Fibroblast of skin of left quadriceps (primary cell): ENCODE measurements at regions not wholly inside any gene's neighbourhood (a gene's known extent, or its start where the extent isn't known, plus 50 kb on each side); places are given as distances from the start of the nearest gene placed in this dataset.
"Not testable (repeated sequence)": the region's sequence is repeated elsewhere in the genome, so short reads cannot be mapped to it uniquely, and the experiment has no call there.

ENCODE experiments used
- DNase-seq, 2 experiments: peaks; one replicate each; pipeline ENCODE4 v3.0.0-alpha.2; 2013; ENCODE audit warnings: low read depth in 2 of 2

DNA sequence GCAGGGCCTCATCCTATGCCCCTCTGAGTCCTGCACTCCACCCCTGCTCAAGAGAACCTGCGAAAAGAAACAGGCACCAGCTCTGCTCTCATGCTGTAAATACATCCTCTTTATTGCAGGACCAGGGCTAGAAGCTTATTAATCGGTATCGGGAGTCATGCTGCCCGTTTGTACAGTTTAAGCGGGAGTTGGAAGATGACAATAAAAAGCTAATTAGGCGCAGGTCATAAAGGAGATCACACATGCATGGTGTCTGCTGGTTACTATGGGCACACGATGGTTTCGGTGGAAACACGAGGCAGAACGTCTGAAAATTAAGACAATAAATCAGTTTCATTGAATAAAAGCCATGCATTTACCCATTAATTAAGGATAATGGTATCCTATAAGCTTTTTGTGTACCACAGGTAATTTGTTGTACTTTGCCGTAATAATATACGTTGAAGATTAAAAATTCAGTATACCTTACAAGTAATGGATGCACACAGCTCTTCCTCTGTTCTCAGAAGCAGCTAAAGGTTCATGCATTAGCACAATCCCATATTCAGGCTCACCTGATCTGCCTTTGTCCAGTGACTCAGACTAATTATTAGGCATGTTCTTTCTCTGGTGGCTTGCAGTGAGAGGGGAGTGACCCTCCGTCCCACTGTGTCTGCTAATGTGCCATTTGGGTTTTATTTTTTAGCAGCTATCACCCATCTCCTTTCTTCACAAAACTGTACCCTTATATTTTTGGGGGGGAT, 406.0 kb downstream of the TSHZ3 start:
- DNase-seq, result no peak

DNA sequence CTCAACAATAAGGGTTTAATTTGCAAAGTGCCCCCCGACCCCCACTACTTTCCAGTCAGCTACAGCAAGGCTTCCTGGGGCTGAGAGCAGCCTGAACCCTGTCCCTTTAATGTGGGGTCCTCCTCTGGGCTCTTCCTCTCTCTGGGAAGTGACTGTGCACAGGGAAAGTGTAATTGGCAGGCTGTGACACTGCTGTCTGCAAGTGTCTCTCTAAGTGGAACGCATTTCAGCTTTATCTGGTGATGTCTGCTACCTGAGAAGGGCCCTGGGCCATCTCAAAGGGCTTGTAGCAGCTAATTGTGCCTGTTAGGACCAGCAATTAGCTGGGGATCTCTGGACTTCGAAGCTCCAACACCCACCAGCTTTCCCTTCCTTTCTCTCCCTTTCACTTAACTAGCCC, 406.6 kb downstream of the TSHZ3 start:
- no peak for DNase-seq

DNA sequence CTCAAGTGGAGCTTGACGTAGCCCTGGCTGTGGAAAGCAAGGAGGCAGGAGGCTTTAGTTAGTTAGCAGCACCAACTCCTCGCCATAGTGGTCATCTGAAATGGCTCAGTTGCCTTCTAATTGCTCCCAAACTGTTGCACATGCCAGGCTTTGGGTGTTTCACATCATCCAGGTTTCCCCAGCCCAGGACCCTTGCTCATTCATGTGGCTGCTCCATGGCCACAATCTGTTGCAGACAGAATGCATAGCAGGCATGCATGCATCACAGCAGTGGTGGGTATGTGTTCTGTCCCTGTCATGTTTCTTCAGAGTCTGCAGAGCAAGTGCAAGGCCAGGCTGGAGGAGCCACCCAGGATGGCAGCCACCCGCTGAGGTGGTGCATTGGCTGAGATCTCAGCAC, 407.6 kb downstream of the TSHZ3 start:
- no peak for DNase-seq

DNA sequence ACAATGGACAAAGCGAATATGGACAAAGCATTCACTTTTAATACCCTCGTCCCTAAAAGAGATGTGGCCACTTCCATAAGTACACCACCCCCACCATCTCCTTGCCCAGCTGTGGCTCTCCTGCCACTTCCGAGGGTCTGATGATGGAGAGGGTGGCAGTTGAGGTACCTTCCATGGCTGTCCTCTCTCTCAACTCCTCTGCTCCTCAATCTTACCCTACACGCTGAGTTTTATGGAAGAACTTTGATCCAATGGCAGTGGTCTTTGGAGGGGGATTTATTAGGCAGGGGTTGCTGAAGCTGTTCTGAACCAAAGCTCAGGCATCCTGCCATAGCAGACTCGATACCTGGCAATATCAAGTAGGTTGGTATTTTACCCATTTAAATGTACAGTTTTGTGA, 413.0 kb downstream of the TSHZ3 start:
- DNase-seq, result no peak

DNA sequence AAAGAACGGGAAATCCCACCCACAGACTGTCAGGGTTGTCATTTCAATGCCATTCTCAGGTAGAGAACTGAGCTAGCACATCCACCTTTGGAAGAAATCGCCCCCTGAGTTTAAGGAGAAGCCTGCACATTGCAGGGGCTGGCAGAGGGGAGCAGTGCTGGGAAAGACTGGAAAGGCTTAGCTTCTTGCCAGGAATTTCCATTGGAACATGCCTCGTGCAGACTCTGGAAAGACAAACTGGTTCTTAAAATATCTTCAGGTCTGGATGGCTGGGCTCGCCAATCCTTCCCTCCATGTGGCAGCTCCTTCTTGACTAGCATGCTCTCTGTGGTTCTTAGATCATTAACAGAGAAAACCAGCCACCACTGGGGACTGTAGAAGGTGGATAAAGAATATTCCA, 414.1 kb downstream of the TSHZ3 start:
- no peak for DNase-seq

DNA sequence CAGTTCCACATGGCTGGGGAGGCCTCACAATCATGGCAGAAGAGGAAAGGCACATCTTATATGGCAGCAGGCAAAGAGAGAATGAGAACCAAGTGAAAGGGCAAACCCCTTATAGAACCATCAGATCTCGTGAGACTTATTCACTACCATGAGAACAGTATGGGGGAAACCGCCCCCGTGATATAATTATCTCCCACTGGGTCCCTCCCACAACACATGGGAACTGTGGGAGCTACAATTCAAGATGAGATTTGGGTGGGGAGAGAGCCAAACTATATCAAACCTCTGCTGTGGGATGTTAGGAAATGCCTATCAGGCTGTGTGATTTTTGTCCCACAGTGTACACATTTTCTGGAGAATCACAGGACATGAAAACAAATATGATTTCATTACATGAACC, 415.8 kb downstream of the TSHZ3 start:
- not testable (repeated sequence) for DNase-seq

DNA sequence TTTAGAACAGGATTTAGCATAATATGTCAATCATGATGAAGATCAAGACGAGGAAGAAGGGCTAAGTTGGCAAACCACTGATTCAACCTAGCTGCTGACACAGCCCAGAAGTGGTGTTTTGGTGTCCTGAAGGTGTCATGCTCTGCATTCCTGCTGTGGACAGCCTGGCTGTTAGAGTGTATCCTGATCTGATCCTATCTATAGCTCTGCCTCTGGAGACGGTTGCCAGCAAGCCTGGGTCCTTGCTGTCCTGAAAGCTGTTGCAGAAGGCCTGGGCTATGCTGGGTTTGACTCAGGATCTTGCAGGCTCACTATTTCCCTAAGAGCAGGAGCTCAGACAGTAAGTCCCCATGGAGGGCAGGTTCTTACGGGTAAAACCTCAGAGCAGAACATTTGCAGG, 416.4 kb downstream of the TSHZ3 start:
- no peak for DNase-seq

DNA sequence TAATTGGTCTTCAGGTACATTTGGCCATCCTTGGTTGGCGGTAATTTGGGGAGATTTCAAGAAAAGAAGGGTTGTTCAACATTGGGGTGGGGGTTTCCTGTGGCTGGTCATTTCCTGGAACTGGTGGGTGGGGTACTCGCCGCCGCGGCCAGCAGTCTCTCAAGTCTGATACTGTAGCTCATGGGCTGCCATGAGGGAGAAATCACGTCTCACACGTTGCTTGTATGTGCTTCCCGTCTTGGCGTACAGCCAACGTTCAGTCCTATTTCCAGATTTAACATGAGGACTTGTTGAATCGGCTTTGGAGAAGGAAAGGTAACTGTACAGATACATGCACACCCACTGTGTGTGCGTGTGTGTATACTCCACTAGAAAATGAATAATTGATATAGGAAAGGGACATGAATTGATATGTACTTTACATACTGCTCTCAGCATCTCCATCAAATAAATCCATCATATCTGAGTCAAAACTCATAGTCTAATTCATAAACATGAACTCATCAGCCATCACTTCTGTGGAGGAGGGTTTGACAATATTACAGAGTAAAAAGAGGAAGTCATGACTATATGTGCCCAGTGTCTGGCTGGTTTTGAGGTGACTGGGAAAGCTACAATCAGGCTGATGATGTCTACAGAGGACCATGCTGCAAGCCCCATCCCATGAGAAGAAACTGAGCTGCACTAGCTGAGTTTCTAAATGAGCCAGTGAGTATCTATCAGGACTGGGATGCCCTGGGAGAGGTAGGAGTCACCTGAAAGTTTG, 418.1 kb downstream of the TSHZ3 start:
- no peak for DNase-seq

DNA sequence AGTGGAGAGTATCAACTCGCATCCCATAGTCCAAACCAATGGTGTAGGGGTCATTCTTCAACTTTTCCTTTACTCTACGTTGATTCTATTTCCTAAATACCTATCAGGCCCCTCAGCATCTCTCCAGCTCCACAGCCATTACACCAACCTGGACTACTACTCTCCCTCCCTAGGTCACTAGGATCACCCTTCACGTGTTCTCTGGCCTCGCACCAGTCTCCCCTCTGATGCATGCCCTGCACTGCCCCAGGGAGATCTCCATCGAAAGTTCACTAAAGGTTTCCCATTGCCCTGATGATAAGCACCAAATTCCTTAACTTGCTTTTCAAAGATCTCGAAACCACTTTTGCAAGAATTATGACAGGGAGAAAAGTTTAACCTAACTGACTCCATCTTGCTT, 421.5 kb downstream of the TSHZ3 start:
- no peak for DNase-seq

DNA sequence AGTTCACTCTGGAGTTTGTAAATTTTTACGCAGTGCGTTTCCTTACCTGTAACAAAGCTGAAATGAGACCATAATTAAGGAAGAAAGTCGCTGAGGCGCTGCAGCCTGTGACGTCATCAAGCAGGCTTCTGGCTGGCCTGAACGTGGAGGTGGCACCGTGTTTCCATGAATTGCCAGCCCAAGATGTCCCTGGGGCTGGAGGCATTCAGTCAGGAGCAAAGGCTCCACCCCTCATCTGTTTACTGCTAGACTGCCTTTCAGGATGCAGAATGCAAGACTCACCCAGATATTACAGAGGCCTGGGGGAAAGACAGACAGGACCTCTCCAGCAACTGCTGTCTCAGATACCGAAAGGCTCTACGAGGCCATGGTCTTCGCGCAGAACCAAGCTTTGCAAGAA, 424.6 kb downstream of the TSHZ3 start:
- DNase-seq, result no peak

DNA sequence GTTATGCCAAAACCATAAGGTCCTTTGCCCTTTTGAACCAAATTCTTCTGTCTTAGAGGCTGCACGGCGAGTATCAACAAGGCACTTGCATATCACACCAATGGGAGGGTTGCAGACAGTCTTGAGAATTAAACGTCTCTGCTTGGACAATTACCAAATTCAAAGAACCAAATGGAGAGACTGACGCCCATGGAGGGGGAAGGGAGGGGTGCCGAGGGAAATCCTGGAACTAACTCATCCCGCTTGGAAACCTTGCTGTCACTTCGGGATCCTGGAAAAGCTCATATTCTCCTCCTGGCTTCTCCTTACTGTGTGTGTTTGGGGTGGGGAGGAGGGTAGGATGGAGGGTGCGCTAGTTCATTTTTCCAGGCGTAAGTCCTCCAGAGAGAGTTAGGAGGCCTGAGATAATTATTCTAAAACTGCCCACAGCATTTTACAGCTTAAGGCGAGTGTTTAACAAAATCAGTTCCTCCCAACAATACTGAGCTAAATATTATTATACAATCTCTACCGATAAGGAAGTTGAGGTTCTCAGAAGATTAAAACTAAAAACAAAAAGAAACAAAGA, 425.1 kb downstream of the TSHZ3 start:
- no peak for DNase-seq

DNA sequence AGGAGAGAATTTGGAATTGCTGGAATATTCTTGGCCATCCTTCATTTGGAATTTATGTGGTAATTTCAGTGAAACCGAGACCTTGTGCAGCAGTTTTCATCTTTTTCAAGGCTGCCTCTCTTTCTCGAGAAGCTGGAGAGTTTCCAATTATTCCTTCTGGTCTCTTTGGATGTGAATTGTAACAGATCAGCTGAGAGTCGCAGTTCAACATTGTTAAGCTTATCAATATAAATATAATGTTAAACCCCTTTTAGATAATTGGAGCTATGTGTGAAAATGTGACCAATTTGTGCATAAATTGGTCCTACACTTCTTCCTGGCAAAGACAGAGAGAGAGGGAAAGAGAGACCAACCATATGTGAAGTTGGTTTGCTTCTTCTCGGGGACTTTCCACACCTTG, 425.6 kb downstream of the TSHZ3 start:
- no peak for DNase-seq

DNA sequence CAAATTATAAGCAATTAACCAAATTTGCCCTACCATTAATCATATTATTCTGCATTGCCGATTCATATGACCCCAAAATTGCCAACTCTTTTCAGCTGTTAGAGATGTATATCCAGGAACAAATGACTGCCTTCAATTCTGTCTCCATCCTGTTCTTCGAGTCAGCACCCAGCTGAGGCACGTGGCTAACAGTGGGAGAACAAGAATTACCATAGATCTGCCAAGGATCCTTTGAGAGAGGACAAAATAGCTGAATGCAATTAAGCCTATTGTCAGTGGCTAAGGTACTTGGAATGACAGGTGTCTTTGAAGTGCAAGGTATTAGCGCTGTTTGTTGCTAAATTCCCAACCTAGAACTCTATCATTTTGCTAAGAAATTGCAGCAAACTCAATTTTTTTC, 426.1 kb downstream of the TSHZ3 start:
- DNase-seq, result no peak

DNA sequence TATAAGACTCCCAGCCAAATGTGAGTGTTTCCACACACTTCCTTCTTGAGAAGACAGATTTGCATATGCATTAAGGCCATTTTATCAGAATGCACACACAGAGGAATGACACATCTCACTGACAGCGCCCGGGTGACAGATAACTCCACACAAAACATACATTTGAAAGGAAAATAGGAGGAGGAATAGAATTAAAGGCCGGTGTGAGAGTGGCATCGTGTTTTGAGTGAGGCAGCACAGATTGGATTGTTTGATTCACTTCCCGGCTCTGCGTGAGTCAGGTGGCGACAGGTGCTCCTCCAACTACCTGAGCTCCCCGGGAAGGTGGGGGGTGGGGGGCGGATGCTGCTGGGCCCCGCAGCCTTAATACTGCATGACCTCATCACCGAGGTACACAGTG, 429.0 kb downstream of the TSHZ3 start:
- DNase-seq, result no peak

DNA sequence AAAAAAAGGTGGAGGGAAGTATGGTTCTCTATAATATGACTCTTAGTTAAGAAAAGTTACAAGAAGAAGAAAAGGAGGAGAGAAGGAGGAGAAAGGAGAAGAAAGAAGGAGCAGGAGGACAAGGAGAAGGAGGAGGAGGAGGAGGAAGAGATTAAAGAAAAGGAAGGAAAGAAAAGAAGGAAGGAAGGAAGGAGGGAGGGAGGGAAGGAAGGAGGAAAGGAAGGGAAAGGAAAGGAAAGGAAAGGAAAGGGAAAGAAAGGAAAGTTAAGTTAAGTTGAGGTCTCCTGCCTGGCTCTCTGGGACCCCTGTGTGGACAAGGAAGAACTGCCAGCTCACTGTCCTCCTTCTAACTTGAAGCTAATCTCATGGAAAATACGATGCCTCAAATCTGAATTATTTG, 429.5 kb downstream of the TSHZ3 start:
- no peak for DNase-seq

DNA sequence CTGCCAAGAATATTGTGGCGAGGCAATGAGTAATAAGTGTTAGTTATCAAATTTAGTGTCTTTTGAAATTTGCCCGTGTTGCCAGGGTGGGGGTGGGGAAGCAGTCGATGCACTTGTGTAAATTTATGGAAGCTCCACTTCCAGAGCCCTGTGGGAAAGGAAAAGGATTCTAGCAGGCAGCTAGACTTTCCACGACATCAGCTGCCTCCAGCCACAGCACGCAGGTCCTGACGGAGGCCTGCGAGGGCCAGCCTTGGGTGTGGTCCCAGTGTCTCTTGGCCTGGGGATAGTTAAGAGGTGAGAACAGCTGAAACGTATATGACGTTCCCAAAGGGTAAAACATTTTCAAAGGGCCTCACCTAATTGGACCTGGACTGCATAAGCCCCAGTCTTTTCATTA, 433.0 kb downstream of the TSHZ3 start:
- no peak for DNase-seq

DNA sequence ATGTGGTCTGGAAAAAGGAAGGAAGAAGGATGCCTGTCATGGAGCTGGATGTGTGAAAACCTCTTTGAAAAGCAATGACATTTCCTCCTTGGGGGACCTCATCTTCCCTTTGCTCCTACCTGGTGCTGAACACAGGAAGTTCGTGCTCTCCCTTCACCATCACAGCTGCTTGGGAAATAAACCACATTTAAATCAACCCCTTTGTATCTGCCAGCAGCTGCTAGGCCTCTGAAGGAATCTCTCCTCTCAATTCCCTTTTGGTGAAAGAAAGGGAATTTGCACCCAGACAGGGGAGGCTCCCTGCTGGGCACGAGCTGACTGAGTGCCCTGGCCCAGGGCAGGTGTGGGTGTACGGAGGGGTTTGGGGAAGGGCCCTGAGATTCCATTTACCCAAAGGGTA, 437.7 kb downstream of the TSHZ3 start:
- DNase-seq, result no peak

DNA sequence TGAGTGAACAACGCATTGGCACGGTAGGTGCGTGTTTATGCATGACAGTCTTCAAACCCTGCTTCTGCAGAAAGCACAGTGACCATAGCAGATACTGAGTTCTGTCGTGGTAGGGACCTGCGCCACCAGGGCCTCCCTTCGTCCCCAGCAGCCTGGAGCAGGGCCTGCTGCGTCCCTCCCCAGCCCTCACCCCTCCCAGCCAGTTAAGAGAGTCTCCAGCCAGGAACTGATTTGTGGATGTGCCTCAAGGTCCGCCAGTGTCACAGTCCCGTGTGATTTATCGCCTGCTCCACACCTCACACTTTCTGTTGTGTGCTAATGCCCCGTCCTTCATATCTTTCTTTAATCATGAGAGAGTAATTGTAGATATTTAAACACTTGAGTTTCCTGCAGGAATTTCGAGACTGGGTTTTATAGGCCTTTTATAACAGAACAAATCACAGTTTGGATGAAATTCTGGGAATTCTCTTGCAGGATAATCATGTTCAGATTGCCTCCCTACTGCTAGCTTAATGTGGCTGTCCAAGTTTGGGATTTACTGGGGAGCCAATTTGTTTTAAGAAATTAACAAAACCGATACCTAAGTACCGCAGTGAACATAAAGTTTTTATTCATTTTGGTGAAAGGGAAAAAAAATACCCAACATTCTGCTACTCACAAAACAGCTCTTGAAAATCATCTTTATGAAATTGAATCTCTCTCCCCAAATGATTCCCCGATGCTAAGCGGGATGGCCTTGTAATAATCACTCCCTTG, 438.6 kb downstream of the TSHZ3 start:
- DNase-seq, result no peak

DNA sequence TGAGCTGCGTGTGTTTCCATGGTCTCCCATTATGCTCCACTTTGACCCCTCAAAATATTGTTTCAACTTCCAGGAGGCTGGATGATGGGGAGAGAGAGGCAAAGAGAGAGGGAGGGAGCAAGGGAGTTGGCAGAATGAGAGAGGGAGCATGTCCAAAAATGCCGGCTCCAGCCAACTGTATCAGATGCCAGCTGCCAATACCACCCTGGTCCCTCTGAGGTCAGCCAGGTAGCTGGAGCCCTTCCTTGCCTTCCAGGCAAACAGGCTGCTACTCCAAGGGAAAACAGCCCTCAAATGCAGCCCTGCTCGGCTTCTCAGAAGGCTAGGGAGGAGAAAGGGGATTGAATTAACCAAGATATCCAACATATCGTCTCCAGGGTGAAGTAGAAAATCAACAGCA, 440.0 kb downstream of the TSHZ3 start:
- no peak for DNase-seq

DNA sequence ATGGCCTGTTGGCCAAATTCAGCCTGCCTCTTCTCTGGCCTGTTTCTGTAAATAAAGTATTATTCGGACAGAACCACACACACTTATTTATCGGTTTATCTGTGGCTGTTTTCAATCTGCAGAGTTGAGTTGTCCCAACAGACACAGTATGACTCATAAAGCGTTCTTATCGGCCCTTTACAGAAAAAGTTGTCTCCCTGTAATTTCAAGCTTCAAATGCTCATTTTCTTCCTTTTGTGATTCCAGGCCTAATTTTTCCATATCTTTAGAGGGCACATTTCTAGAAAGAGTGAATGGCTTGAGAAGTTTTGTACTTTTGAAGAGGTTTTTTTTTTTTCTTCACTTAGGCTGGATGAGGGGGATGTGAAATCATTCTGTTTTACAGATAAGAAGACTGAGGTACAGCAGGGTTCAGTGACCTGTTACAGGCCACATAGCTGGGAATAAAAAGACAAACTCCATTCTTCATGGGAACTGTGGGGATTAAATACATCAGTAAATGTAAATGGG, 440.9 kb downstream of the TSHZ3 start:
- DNase-seq, result no peak

DNA sequence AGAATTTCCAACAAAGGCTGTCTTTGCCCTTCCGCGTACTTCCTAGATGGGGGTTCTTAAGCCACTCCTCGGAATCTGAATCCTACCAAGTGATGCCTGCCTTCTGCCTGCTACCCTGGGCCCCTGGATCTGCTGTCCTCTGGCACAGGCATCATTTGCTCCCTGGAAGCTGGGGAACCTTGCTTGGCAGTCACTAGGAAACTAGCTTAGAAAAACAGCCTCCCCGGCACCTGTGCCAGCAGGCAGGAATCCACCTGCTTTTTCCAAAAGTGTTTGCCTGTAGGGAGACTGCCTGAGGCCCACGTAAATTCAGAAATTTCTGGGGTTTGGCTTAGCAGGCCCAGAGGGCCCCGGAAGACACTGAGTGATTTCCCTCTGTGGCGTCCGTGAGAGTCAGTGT, 442.4 kb downstream of the TSHZ3 start:
- DNase-seq, result no peak

DNA sequence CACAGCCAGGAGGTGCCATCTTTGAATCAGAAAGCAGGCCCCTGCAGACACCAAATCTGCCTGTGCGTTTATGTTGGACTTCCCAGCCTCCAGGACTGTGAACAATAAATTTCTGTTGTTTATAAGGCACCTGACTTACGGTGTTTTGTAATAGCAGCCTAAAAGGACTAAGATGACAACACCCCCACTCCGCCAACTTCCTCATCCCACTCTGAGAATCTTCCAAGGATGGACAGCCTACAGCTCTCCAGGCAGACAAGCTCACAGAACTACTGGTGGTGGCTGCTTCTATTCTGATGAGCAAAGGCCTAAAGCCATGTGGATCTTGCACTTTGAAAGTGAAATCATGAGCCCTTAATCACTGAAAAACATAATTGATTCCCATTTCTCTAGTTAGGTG, 449.2 kb downstream of the TSHZ3 start:
- DNase-seq, result no peak
